ENCODE measurements at regions not wholly inside any gene's neighbourhood (a gene's known extent, or its start where the extent isn't known, plus 50 kb on each side); places are given as distances from the start of the nearest gene placed in this dataset.

GRCh38 chr12:74722709-74723108, 185.1 kb downstream of the ATXN7L3B start:
- TF ChIP-seq, protein P1, sequence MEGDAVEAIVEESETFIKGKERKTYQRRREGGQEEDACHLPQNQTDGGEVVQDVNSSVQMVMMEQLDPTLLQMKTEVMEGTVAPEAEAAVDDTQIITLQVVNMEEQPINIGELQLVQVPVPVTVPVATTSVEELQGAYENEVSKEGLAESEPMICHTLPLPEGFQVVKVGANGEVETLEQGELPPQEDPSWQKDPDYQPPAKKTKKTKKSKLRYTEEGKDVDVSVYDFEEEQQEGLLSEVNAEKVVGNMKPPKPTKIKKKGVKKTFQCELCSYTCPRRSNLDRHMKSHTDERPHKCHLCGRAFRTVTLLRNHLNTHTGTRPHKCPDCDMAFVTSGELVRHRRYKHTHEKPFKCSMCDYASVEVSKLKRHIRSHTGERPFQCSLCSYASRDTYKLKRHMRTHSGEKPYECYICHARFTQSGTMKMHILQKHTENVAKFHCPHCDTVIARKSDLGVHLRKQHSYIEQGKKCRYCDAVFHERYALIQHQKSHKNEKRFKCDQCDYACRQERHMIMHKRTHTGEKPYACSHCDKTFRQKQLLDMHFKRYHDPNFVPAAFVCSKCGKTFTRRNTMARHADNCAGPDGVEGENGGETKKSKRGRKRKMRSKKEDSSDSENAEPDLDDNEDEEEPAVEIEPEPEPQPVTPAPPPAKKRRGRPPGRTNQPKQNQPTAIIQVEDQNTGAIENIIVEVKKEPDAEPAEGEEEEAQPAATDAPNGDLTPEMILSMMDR (IDR thresholded peaks at IDR 0.05), result no peak
- TF ChIP-seq POLR2A (IDR thresholded peaks at IDR 0.05), result no peak
